ENCODE measurements at regions not wholly inside any gene's neighbourhood (a gene's known extent, or its start where the extent isn't known, plus 50 kb on each side); places are given as distances from the start of the nearest gene placed in this dataset.

DNA sequence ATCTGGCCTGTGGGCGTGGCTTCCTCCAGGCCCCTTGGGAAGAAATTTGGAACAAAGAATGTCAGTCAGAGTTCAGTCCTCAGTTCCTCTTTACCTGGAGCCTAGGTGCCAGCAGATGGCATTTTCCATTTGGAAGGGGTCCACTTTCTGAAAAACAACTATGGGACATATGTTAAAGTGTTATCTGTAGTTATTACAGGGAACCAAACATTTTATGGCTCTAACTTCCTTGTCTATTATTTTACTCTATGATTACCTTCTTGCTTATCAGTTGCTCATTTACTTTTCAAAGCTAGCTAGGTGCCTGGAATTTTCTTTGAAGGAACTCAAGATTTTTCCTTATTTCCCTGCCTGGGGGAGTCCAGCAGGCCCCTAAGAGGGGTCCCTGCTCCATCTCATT lies 159.8 kb upstream of the PUDP start:
- Mint-ChIP-seq H3K4me3 (no peak overlapping the region), H3K4me1 (no peaks in the 10 kb centered on the region), H3K9me3 (no peaks in the 10 kb centered on the region), H3K27ac (ENCODE audit: unreplicated experiment) (no peak overlapping the region), H3K27me3 (ENCODE audit: low read depth) (no peaks in the 10 kb centered on the region), H3K36me3 (ENCODE audit: low read depth) (peaks cover 9% of the 10 kb centered on the region)
- DNase-seq (ENCODE audit: low read depth, low spot score), result no peak
- TF ChIP-seq CTCF (conservative IDR thresholded peaks at IDR 0.05), result no peak

DNA sequence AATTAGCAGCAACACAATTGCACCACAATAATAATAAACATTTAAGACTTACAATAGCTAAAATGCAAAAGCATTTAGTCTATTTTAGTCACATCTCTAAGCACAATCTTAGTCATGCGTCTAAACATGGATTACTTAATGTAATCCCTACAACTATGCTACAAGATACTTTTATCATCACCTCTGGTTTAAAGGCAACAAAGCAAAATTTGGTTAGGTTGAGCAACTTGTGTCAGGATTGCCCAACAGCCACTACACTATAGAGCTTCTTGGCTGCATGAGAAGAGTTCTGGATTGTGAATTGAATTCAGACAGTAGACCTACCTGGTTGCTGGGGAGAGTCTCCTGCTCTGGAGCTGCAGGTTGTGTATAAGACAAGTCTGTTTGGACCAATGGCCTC lies 146.5 kb upstream of the PUDP start:
- Mint-ChIP-seq H3K4me1 (peaks cover 8% of the 10 kb centered on the region), H3K9me3 (peaks cover 7% of the 10 kb centered on the region), H3K4me3 (no peak overlapping the region), H3K27me3 (ENCODE audit: low read depth) (no peaks in the 10 kb centered on the region), H3K36me3 (ENCODE audit: low read depth) (peaks cover 5% of the 10 kb centered on the region), H3K27ac (ENCODE audit: unreplicated experiment) (no peak overlapping the region)
- no peak for TF ChIP-seq CTCF (conservative IDR thresholded peaks at IDR 0.05)
- no peak for DNase-seq (ENCODE audit: low read depth, low spot score)

DNA sequence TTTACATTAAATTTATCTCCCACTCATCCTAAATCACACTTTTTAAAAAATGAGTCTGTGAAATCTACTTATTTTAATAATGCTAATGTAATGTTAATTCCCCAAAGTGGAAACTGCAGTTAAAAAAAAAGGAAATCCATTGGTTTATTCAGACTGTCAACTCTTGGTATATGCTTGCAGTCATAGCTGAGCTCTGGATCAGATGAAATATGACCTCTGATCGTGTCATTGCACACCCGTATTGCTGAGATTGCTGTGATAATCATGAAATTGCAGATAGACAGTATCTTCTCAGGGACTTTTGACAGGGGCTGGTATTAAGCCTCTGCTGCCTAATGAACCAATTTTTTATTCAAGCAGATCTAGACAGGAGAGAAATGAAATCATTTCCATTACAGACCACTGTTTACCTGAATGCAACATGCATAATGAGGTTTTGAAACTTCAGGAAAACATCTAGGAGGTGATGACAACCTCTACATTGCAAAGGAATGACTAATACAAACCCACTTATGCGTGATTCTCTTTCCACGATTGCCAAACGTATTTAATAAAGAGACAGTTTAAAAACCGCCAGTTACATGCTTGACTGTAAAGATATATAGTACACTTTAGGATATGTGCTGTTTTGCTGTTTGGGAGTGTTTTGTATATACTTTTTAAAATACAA lies 138.3 kb upstream of the PUDP start:
- Mint-ChIP-seq H3K4me3 (no peak overlapping the region), H3K4me1 (peaks cover 8% of the 10 kb centered on the region), H3K9me3 (no peaks in the 10 kb centered on the region), H3K36me3 (ENCODE audit: low read depth) (no peaks in the 10 kb centered on the region), H3K27me3 (ENCODE audit: low read depth) (no peaks in the 10 kb centered on the region), H3K27ac (ENCODE audit: unreplicated experiment) (no peak overlapping the region)
- DNase-seq (ENCODE audit: low read depth, low spot score), result no peak
- TF ChIP-seq CTCF (conservative IDR thresholded peaks at IDR 0.05), result no peak

DNA sequence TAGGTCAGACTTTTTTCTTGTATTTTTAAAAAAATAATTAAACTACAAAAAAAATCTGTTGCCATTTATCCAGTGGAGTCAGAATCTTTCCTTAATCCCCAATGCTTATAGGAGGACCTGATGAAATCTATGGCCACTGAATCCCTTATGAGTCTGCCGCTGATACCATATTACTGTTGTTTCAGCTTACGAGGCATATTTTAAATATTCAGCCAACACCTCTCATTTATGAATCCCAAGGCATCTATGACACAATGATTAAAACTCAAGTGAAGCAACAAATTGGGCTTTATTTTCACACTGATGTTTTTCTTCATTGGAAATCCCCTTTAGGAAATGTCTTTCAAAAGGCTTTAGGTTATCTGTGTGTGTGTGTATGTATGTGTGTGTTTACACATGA lies 137.8 kb upstream of the PUDP start:
- H3K9me3 Mint-ChIP-seq, result no peaks in the 10 kb centered on the region
- no peaks in the 10 kb centered on the region for H3K36me3 Mint-ChIP-seq (ENCODE audit: low read depth)
- no peak overlapping the region for H3K4me3 Mint-ChIP-seq
- no peaks in the 10 kb centered on the region for H3K27me3 Mint-ChIP-seq (ENCODE audit: low read depth)
- TF ChIP-seq CTCF (conservative IDR thresholded peaks at IDR 0.05), result no peak
- H3K27ac Mint-ChIP-seq (ENCODE audit: unreplicated experiment), result no peak overlapping the region
- peaks cover 4% of the 10 kb centered on the region for H3K4me1 Mint-ChIP-seq
- no peak for DNase-seq (ENCODE audit: low read depth, low spot score)

- Mint-ChIP-seq H3K4me1 (no peaks in the 10 kb centered on the region), H3K4me3 (no peak overlapping the region), H3K36me3 (ENCODE audit: low read depth) (peaks cover 3% of the 10 kb centered on the region), H3K27ac (ENCODE audit: unreplicated experiment) (no peak overlapping the region), H3K27me3 (ENCODE audit: low read depth) (no peaks in the 10 kb centered on the region), H3K9me3 (no peaks in the 10 kb centered on the region)
- no peak for TF ChIP-seq CTCF (conservative IDR thresholded peaks at IDR 0.05)
- no peak for DNase-seq (ENCODE audit: low read depth, low spot score)
Observed at GRCh38 chrX:7283741-7284140, 135.8 kb upstream of the PUDP start.

Data from neural crest cell (in vitro differentiated cells).